OCI-M2 (cell line): ENCODE measurements at regions not wholly inside any gene's neighbourhood (a gene's known extent, or its start where the extent isn't known, plus 50 kb on each side); places are given as distances from the start of the nearest gene placed in this dataset.
"Not testable (repeated sequence)": the region's sequence is repeated elsewhere in the genome, so short reads cannot be mapped to it uniquely, and the experiment has no call there.

Experiments used
- DNase-seq: peaks from one replicate; lab custom pipeline; 2025; ENCODE audit not compliant: unreplicated experiment; lab: John Stamatoyannopoulos, UW

DNA sequence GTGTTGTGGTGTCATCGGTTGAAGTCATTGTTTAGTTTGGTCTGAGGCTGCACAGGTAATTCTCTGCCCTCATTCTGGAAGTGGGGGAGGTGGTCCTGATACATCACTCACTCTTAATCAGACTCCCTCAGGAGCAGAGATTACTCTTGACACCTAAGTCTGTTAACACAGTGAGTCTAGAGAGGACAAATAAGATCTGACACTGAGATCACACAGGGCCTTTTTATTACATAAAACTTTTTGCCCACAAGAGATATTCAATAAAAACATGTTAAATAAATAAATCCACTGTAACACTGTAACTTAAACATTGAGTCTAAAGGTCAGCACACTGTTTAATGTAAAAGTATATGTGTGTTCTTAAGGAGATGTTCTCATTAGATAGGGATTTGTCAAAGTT, 57.1 kb upstream of the MBNL1 start:
- DNase-seq = no peak

DNA sequence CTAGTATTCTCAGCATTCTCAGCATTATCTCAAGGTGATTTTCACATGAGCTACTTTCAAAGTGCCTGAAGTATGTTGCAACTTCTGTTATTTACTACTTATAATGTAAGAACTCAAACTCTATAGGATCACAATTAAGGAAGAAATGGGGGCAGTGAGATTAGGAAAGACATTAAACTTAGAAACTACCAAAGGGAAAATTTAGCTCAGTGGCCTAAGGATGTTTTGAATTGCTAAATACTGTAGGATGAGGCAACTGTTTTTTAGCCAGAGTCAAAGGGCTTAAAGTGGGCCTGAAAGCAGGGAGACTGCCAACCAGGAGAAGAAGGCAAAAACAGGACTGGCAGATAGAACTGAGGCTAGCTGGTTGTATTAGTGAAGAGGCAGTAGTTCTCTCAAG, 55.5 kb upstream of the MBNL1 start:
- no peak for DNase-seq

GRCh38 chr3:152213938-152214337, 54.8 kb upstream of the MBNL1 start:
- DNase-seq = no peak

- not testable (repeated sequence) for DNase-seq
Observed at GRCh38 chr3:152216960-152217865, 51.5 kb upstream of the MBNL1 start.

GRCh38 chr3:152218602-152219001, 50.1 kb upstream of the MBNL1 start:
- DNase-seq = no peak
